Esophagus muscularis mucosa (tissue), 3 donors: ENCODE measurements at regions not wholly inside any gene's neighbourhood (a gene's known extent, or its start where the extent isn't known, plus 50 kb on each side); places are given as distances from the start of the nearest gene placed in this dataset.

ENCODE experiments used
- CTCF ChIP-seq, 3 experiments: fragments of 200-600 bp in 2 of 3; fragments of 450-650 bp in 1 of 3; sonication (generic) in 2 of 3; IDR thresholded peaks; one replicate each; pipeline ENCODE4 v1.5.1; 2017 to 2019; ENCODE audit warnings: antibody characterized with exemption in 3 of 3, mild to moderate bottlenecking in 2 of 3, moderate library complexity in 1 of 3
- EP300 ChIP-seq: sonication (generic); formaldehyde crosslinking; IDR thresholded peaks from one replicate; pipeline ENCODE4 v1.6.1; 2017; ENCODE audit warnings: antibody characterized with exemption

- TF ChIP-seq CTCF (IDR thresholded peaks at IDR 0.05): no peak
- TF ChIP-seq EP300: no peak
Observed at GRCh38 chr13:99863789-99864626, 107.6 kb downstream of the ZIC5 start.
